GM23338 (cell line): ENCODE measurements at regions not wholly inside any gene's neighbourhood (a gene's known extent, or its start where the extent isn't known, plus 50 kb on each side); places are given as distances from the start of the nearest gene placed in this dataset.

Experiments used
- ATAC-seq: fragments of 200-7000 bp; cut with Tn5 transposase; 3 replicates; pipeline ENCODE4 v1.9.1; 2020
- DNase-seq: peaks from one replicate; pipeline ENCODE4 v3.0.0-alpha.2; 2015; ENCODE audit warnings: low spot score
- H2AFZ ChIP-seq: fragments of 200-600 bp; sonication (generic); 2 replicates; pipeline ENCODE4 v1.8.0; 2016; ENCODE audit warnings: antibody characterized with exemption, mild to moderate bottlenecking, moderate library complexity
- H3F3A ChIP-seq: fragments of 200-600 bp; sonication (generic); replicated peaks from 2 replicates; pipeline ENCODE4 v1.8.0; 2017; ENCODE audit warnings: antibody characterized with exemption, mixed run types, low read depth
- H3K27ac ChIP-seq: fragments of 200-600 bp; sonication (generic); 2 replicates; pipeline ENCODE4 v1.6.1; 2016; ENCODE audit warnings: low read depth
- H3K27me3 ChIP-seq: fragments of 200-600 bp; sonication (generic); 2 replicates; pipeline ENCODE4 v1.8.0; 2016; ENCODE audit warnings: mild to moderate bottlenecking, mixed run types, moderate library complexity; ENCODE audit not compliant: insufficient read depth
- H3K36me3 ChIP-seq: fragments of 200-600 bp; sonication (generic); 2 replicates; pipeline ENCODE4 v1.8.0; 2016; ENCODE audit warnings: mild to moderate bottlenecking; ENCODE audit not compliant: insufficient read depth
- H3K4me1 ChIP-seq: fragments of 200-600 bp; sonication (generic); 2 replicates; pipeline ENCODE4 v1.8.0; 2016; ENCODE audit warnings: mild to moderate bottlenecking, moderate library complexity; ENCODE audit not compliant: insufficient read depth
- H3K4me2 ChIP-seq: fragments of 200-600 bp; sonication (generic); 2 replicates; pipeline ENCODE4 v1.7.1; 2017; ENCODE audit warnings: mixed run types
- H3K4me3 ChIP-seq: fragments of 200-600 bp; sonication (generic); 2 replicates; pipeline ENCODE4 v1.6.1; 2016; ENCODE audit warnings: mixed run types
- H3K79me2 ChIP-seq: fragments of 200-600 bp; sonication (generic); replicated peaks from 2 replicates; pipeline ENCODE4 v1.8.0; 2017; ENCODE audit warnings: mild to moderate bottlenecking; ENCODE audit not compliant: insufficient read depth
- H3K9me2 ChIP-seq: fragments of 200-600 bp; sonication (generic); 2 replicates; pipeline ENCODE4 v1.8.0; 2017; ENCODE audit not compliant: insufficient read depth
- H4K20me1 ChIP-seq: fragments of 200-600 bp; sonication (generic); replicated peaks from 2 replicates; pipeline ENCODE4 v1.8.0; 2017; ENCODE audit warnings: mild to moderate bottlenecking; ENCODE audit not compliant: insufficient read depth
- H3K27ac Mint-ChIP-seq: 2 replicates; pipeline ENCODE4 v1.8.0; 2020; ENCODE audit warnings: inconsistent platforms, mild to moderate bottlenecking, moderate library complexity, mixed read lengths
- H3K27me3 Mint-ChIP-seq: 3 replicates; pipeline ENCODE4 v1.8.0; 2022; ENCODE audit warnings: low read depth, mild to moderate bottlenecking, moderate library complexity, mixed read lengths, inconsistent platforms; ENCODE audit not compliant: insufficient read depth, poor library complexity
- H3K36me3 Mint-ChIP-seq: 3 replicates; pipeline ENCODE4 v1.8.0; 2021; ENCODE audit warnings: low read depth, mild to moderate bottlenecking, inconsistent platforms, moderate library complexity, mixed read lengths
- H3K4me1 Mint-ChIP-seq: 3 replicates; pipeline ENCODE4 v1.8.0; 2020; ENCODE audit warnings: mild to moderate bottlenecking, inconsistent platforms, mixed read lengths
- H3K4me3 Mint-ChIP-seq: 3 replicates; pipeline ENCODE4 v1.8.0; 2021; ENCODE audit warnings: moderate library complexity, mild to moderate bottlenecking, inconsistent platforms, mixed read lengths
- H3K9me3 Mint-ChIP-seq: 3 replicates; pipeline ENCODE4 v1.8.0; 2020; ENCODE audit warnings: moderate library complexity, mild to moderate bottlenecking, inconsistent platforms, mixed read lengths
- CTCF ChIP-seq, 2 experiments: fragments of 200-600 bp in 1 of 2; sonication (generic) in 1 of 2; conservative IDR thresholded peaks; 2 replicates each; pipeline versions ENCODE4 v1.5.1 to v1.6.1; 2016 to 2017; ENCODE audit warnings: antibody characterized with exemption in 2 of 2, low read depth in 2 of 2, mild to moderate bottlenecking in 2 of 2, moderate library complexity in 1 of 2
- JUNB ChIP-seq: IDR thresholded peaks from one replicate; pipeline ENCODE4 v1.6.1; 2016; ENCODE audit warnings: antibody characterized with exemption; ENCODE audit not compliant: unreplicated experiment
- POLR2AphosphoS5 ChIP-seq: IDR thresholded peaks from 2 replicates; pipeline ENCODE4 v1.6.1; 2016; ENCODE audit warnings: antibody characterized with exemption, low read depth
- STAT1 ChIP-seq: IDR thresholded peaks from one replicate; pipeline ENCODE4 v1.6.1; 2016; ENCODE audit warnings: antibody characterized with exemption; ENCODE audit not compliant: unreplicated experiment
- ZNF462 ChIP-seq: fragments of 250-450 bp; sonication (Bioruptor Pico); IDR thresholded peaks from 2 replicates; pipeline ENCODE4 v1.5.0; 2020; ENCODE audit warnings: mild to moderate bottlenecking, moderate library complexity

DNA sequence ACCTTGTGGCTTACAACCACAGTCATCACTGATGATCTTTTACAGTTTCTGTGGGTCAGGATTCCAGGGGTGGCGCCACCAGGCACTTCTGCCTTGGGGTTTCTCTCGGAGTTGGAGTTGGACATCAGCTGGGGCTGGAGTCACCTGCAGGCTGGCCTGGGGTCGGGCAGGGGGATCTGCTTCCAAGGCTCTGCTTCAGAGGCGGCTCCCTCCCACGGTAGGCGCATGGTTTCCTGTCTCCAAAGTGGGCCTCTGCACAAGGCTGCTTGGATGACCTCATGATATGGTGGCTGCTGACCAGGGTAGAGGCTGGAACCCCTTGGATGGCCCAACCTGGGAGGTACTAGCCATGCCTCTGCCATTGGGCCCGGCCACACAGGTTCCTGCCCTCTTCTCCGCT lies 170.6 kb upstream of the CIBAR2 start (continued):
- TF ChIP-seq ZNF462 (CRISPR knock-in tag) (no peak), STAT1 (no peak), POLR2AphosphoS5 (no peak), CTCF (conservative IDR thresholded peaks at IDR 0.05; ENCODE audit: low read depth in 2 of 2) (no peak)

GRCh38 chr16:85283305-85284050 lies 171.2 kb upstream of the CIBAR2 start:
- peaks cover 12% of the 10 kb centered on the region for H3K27me3 Mint-ChIP-seq
- H4K20me1 ChIP-seq, result no peaks in the 10 kb centered on the region; the same call in none of the 2 replicates
- H3K4me3 ChIP-seq, result no peak overlapping the region
- DNase-seq (no peak), ATAC-seq (no peak)
- H3K27me3 ChIP-seq, result no peaks in the 10 kb centered on the region
- H3F3A ChIP-seq, result no peaks in the 10 kb centered on the region
- no peaks in the 10 kb centered on the region for H3K9me3 Mint-ChIP-seq
- H3K79me2 ChIP-seq, result peaks cover 3% of the 10 kb centered on the region; the same call in 1 of the 2 replicates
- H3K4me1 ChIP-seq, result no peaks in the 10 kb centered on the region; the same call in 1 of the 2 replicates
- H3K27ac ChIP-seq, result no peak overlapping the region
- no peaks in the 10 kb centered on the region for H3K36me3 ChIP-seq
- H2AFZ ChIP-seq, result no peak overlapping the region
- peaks cover 5% of the 10 kb centered on the region; the same call in 1 of the 3 replicates for H3K36me3 Mint-ChIP-seq
- TF ChIP-seq ZNF462 (CRISPR knock-in tag), result no peak
- TF ChIP-seq JUNB, result no peak
- H3K27ac Mint-ChIP-seq, result no peak overlapping the region
- H3K9me2 ChIP-seq, result no peaks in the 10 kb centered on the region
- no peak overlapping the region for H3K4me2 ChIP-seq
- H3K4me3 Mint-ChIP-seq, result no peak overlapping the region
- peaks cover 25% of the 10 kb centered on the region for H3K4me1 Mint-ChIP-seq
